HepG2 (cell line): ENCODE measurements at regions not wholly inside any gene's neighbourhood (a gene's known extent, or its start where the extent isn't known, plus 50 kb on each side); places are given as distances from the start of the nearest gene placed in this dataset.

ENCODE experiments used
- ATAC-seq: fragments of 200-7000 bp; cut with Tn5 transposase; 3 replicates; pipeline ENCODE4 v1.9.1; 2020; ENCODE audit warnings: mild to moderate bottlenecking, moderate library complexity
- BruUV-seq: library from RNA; stranded (reverse); fragments of 400-500 nt; replicated peaks from 2 replicates; lab custom pipeline; 2021; lab: Mats Ljungman, UMichigan
- CTCF ChIA-PET: fragments of 300-600 bp; formaldehyde crosslinking; extraction: SDS; loops from one replicate; lab custom pipeline; 2021; ENCODE audit warnings: low total read pairs, inconsistent platforms, low intra/inter-chr PET ratio; lab: Yijun Ruan, JAX
- POLR2A ChIA-PET: fragments of 350-600 bp; sonication (Branson Sonifier 250); formaldehyde crosslinking; loops from one replicate; lab custom pipeline; 2020; ENCODE audit warnings: antibody characterized with exemption, inconsistent platforms; lab: Yijun Ruan, JAX
- DNase-seq: peaks from one replicate; pipeline ENCODE4 v3.0.0-alpha.2; 2015; ENCODE audit warnings: low spot score
- FAIRE-seq: peaks from 3 replicates; lab custom pipeline; 2011; peaks lifted over from hg19 to GRCh38; lab: Jason Lieb, UNC
- H2AFZ ChIP-seq: one replicate; pipeline ENCODE4 v1.6.1; 2011; ENCODE audit warnings: low read length, inconsistent platforms
- H3K27ac ChIP-seq: fragments of 300-600 bp; 3 replicates; pipeline ENCODE4 v1.8.0; 2011; ENCODE audit warnings: mixed run types, mild to moderate bottlenecking, mixed read lengths, low read length, inconsistent platforms; ENCODE audit not compliant: insufficient read depth; ENCODE audit errors: extremely low read length
- H3K27me3 ChIP-seq, 2 experiments: fragments of 200-600 bp in 1 of 2; 2 replicates in 1 of 2; 3 replicates in 1 of 2; pipeline versions ENCODE4 v1.6.0 to v1.8.0; 2011; ENCODE audit warnings: low read length in 2 of 2, mild to moderate bottlenecking in 2 of 2, moderate library complexity in 2 of 2, inconsistent platforms in 1 of 2; ENCODE audit not compliant: insufficient read depth in 2 of 2, control insufficient read depth in 1 of 2
- H3K36me3 ChIP-seq, 2 experiments: fragments of 200-600 bp in 1 of 2; replicated peaks in 1 of 2; 2 replicates in 1 of 2; 3 replicates in 1 of 2; pipeline versions ENCODE4 v1.5.1 to v1.8.0; 2011; ENCODE audit warnings: low read length in 2 of 2, inconsistent platforms in 1 of 2; ENCODE audit not compliant: insufficient read depth in 2 of 2, control insufficient read depth in 1 of 2
- H3K4me1 ChIP-seq: 2 replicates; pipeline ENCODE4 v1.5.1; 2012; ENCODE audit warnings: low read length, inconsistent platforms; ENCODE audit not compliant: insufficient read depth
- H3K4me2 ChIP-seq: 2 replicates; pipeline ENCODE4 v1.6.0; 2011; ENCODE audit warnings: low read depth, low read length, inconsistent platforms
- H3K4me3 ChIP-seq, 3 experiments: fragments of 200-600 bp in 1 of 3; sonication (generic), shearing (Covaris generic) in 1 of 3; replicated peaks in 1 of 3; 2 replicates each; pipeline ENCODE4 v1.5.1; 2011 to 2016; ENCODE audit warnings: low read length in 3 of 3, inconsistent platforms in 2 of 3, low read depth in 2 of 3, mild to moderate bottlenecking in 2 of 3, control low read depth in 1 of 3, mixed read lengths in 1 of 3; ENCODE audit not compliant: insufficient read depth in 1 of 3
- H3K79me2 ChIP-seq: one replicate; pipeline ENCODE4 v1.6.1; 2011; ENCODE audit warnings: low read length, inconsistent platforms; ENCODE audit not compliant: insufficient read depth
- H3K9ac ChIP-seq: 2 replicates; pipeline ENCODE4 v1.6.0; 2011; ENCODE audit warnings: mild to moderate bottlenecking, low read depth, low read length, inconsistent platforms; ENCODE audit not compliant: insufficient read depth
- H3K9me3 ChIP-seq: 2 replicates; pipeline ENCODE4 v1.5.1; 2012; ENCODE audit warnings: mild to moderate bottlenecking, low read length
- H4K20me1 ChIP-seq: 2 replicates; pipeline ENCODE4 v1.6.0; 2011; ENCODE audit warnings: inconsistent platforms, mild to moderate bottlenecking, low read length, moderate library complexity; ENCODE audit not compliant: insufficient read depth
- AKAP8 ChIP-seq: sonication (generic); formaldehyde crosslinking; IDR thresholded peaks from 2 replicates; pipeline ENCODE4 v1.5.1; 2020; ENCODE audit warnings: mild to moderate bottlenecking, missing genetic modification reagents
- ATF7 ChIP-seq, 2 experiments: fragments of 450-650 bp in 1 of 2; sonication (generic) in 1 of 2; formaldehyde crosslinking in 1 of 2; IDR thresholded peaks; 2 replicates each; pipeline versions ENCODE4 v1.4.0 to v1.6.1; 2016 to 2020; ENCODE audit warnings: antibody characterized with exemption in 1 of 2, mild to moderate bottlenecking in 1 of 2, missing genetic modification reagents in 1 of 2
- CAMTA2 ChIP-seq: sonication (generic); formaldehyde crosslinking; IDR thresholded peaks from 2 replicates; pipeline ENCODE4 v1.4.0; 2020; ENCODE audit warnings: mild to moderate bottlenecking, missing genetic modification reagents, borderline replicate concordance
- KDM3A ChIP-seq: IDR thresholded peaks from 2 replicates; pipeline ENCODE4 v1.6.1; 2018; ENCODE audit warnings: low read depth, missing compliant biosample characterization
- REPIN1 ChIP-seq: sonication (generic); formaldehyde crosslinking; IDR thresholded peaks from 2 replicates; pipeline ENCODE4 v1.8.0; 2022; ENCODE audit warnings: missing genetic modification reagents, low read depth, mild to moderate bottlenecking, borderline replicate concordance
- RFX1 ChIP-seq: fragments of 450-650 bp; IDR thresholded peaks from 2 replicates; pipeline ENCODE4 v1.6.1; 2017
- SMC3 ChIP-seq: IDR thresholded peaks from 2 replicates; pipeline ENCODE4 v1.6.1; 2011; ENCODE audit warnings: low read length, improper control_type of control experiment
- TFDP2 ChIP-seq: sonication (generic); formaldehyde crosslinking; IDR thresholded peaks from 2 replicates; pipeline ENCODE4 v1.4.0; 2020; ENCODE audit warnings: missing genetic modification reagents
- ZNF136 ChIP-seq: sonication (generic); formaldehyde crosslinking; IDR thresholded peaks from 2 replicates; pipeline ENCODE4 v1.8.1; 2022; ENCODE audit warnings: low read depth, mild to moderate bottlenecking, moderate library complexity, missing genetic modification reagents
- ZNF280D ChIP-seq: sonication (generic); formaldehyde crosslinking; IDR thresholded peaks from 2 replicates; pipeline ENCODE4 v1.5.1; 2020; ENCODE audit warnings: mild to moderate bottlenecking, missing genetic modification reagents
- ZNF367 ChIP-seq: sonication (generic); formaldehyde crosslinking; IDR thresholded peaks from 2 replicates; pipeline ENCODE4 v1.4.0; 2020; ENCODE audit warnings: missing genetic modification reagents, borderline replicate concordance
- ZNF672 ChIP-seq: sonication (generic); formaldehyde crosslinking; IDR thresholded peaks from 2 replicates; pipeline ENCODE4 v1.8.1; 2022; ENCODE audit warnings: missing genetic modification reagents
- ZNF749 ChIP-seq: sonication (generic); formaldehyde crosslinking; IDR thresholded peaks from 2 replicates; pipeline ENCODE4 v1.8.0; 2022; ENCODE audit warnings: mild to moderate bottlenecking, missing genetic modification reagents, moderate library complexity, borderline replicate concordance
- ZNF780A ChIP-seq: sonication (generic); formaldehyde crosslinking; IDR thresholded peaks from 2 replicates; pipeline ENCODE4 v1.8.0; 2022; ENCODE audit warnings: mild to moderate bottlenecking, missing genetic modification reagents, moderate library complexity
- ZNF816 ChIP-seq: sonication (generic); formaldehyde crosslinking; IDR thresholded peaks from 2 replicates; pipeline ENCODE4 v1.8.0; 2022; ENCODE audit warnings: missing genetic modification reagents, mild to moderate bottlenecking, borderline replicate concordance
- WGBS: methylation state at CpG from one replicate; pipeline ENCODE4 v1.1.6; 2017; ENCODE audit warnings: low lambda C conversion rate; 5-methylcytosine and 5-hydroxymethylcytosine counted together
- in situ Hi-C: cut with HindIII; loops from 2 replicates; pipeline ENCODE4 v1.10.0; 2017; ENCODE audit warnings: low pct_unique_long_range_greater_than_20kb; ENCODE audit not compliant: extremely low pct_ligation_motif_present
- intact Hi-C: fragments of 100-400 bp; cut with micrococcal nuclease; formaldehyde crosslinking; loops from one replicate; pipeline ENCODE4 v1.10.0; 2022; ENCODE audit not compliant: unreplicated experiment
- TF ChIP-seq, protein P1 (sequence below): IDR thresholded peaks from 2 replicates; pipeline ENCODE4 v1.6.1; 2016; ENCODE audit warnings: missing biosample characterization, missing genetic modification reagents, low read depth

DNA sequence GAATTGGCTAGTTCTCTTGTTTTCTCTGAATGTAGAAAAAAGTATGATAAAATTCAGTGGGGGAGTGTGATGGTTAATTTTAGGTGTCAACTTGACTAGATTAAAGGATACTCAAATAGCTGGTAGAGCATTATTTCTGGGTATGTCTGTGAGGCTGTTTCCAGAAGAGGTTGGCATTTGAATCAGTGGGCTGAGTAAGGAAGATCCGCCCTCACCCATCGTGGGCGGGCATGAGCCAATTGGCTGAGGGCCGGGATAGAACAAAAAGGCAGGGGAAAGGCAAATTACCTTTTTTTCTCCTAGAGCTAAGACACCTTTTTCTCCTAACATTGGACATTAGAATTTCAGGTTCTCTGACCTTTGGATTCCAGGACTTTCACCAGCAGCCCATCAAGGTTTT is 667.6 kb upstream of the SLC8A1 start:
- Histone ChIP-seq H3K9ac (no peak overlapping the region), H4K20me1 (no peaks in the 10 kb centered on the region), H3K79me2 (no peaks in the 10 kb centered on the region), H3K9me3 (no peaks in the 10 kb centered on the region), H3K27ac (no peak overlapping the region), H3K4me1 (no peaks in the 10 kb centered on the region), H2AFZ (no peak overlapping the region), H3K36me3 (no peaks in the 10 kb centered on the region), H3K27me3 (no peaks in the 10 kb centered on the region), H3K4me3 (no peak overlapping the region), H3K4me2 (no peak overlapping the region)
- FAIRE-seq = no peak
- ATAC-seq = no peak
- intact Hi-C loops = no loop called here
- POLR2A ChIA-PET = no interaction called here
- 37% methylated on average over 4 of the region's 4 CpGs for WGBS
- in situ Hi-C loops = no loop called here
- no peak for DNase-seq
- CTCF ChIA-PET = no interaction called here
- no TSS peak for BruUV-seq
- TF ChIP-seq ZNF749 (CRISPR knock-in tag) = no peak
- TF ChIP-seq ZNF816 (CRISPR knock-in tag) = no peak
- TF ChIP-seq SMC3 = no peak
- TF ChIP-seq CAMTA2 (CRISPR knock-in tag) = no peak
- TF ChIP-seq RFX1 = no peak
- no peak for TF ChIP-seq ZNF367 (CRISPR knock-in tag)
- TF ChIP-seq REPIN1 (CRISPR knock-in tag) = no peak
- no peak for TF ChIP-seq ATF7 (IDR thresholded peaks at IDR 0.05)
- TF ChIP-seq ATF7 (CRISPR knock-in tag; IDR thresholded peaks at IDR 0.05) = no peak
- TF ChIP-seq, protein P1, sequence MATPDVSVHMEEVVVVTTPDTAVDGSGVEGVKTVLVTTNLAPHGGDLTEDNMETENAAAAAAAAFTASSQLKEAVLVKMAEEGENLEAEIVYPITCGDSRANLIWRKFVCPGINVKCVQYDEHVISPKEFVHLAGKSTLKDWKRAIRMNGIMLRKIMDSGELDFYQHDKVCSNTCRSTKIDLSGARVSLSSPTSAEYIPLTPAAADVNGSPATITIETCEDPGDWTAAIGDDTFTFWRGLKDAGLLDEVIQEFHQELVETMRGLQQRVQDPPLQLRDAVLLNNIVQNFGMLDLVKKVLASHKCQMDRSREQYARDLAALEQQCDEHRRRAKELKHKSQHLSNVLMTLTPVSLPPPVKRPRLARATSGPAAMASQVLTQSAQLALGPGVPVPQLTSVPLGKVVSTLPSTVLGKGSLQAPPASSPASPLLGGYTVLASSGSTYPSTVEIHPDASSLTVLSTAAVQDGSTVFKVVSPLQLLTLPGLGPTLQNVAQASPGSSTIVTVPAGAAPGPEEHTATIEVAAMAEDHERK (CRISPR knock-in tag) = no peak
- no peak for TF ChIP-seq ZNF136 (CRISPR knock-in tag)
- no peak for TF ChIP-seq TFDP2 (CRISPR knock-in tag)
- TF ChIP-seq ZNF280D (CRISPR knock-in tag) = no peak
- TF ChIP-seq AKAP8 = no peak
- TF ChIP-seq ZNF672 (CRISPR knock-in tag) = no peak
- no peak for TF ChIP-seq ZNF780A (CRISPR knock-in tag)
- TF ChIP-seq KDM3A (CRISPR knock-in tag) = no peak
